Right lobe of liver (tissue), 6 donors: ENCODE measurements at regions not wholly inside any gene's neighbourhood (a gene's known extent, or its start where the extent isn't known, plus 50 kb on each side); places are given as distances from the start of the nearest gene placed in this dataset.

Experiments used
- ATAC-seq, 4 donors: fragments of 200-7000 bp; cut with Tn5 transposase; one replicate each; pipeline ENCODE4 v1.9.1; 2020; ENCODE audit warnings: mild to moderate bottlenecking in 4 of 4, moderate library complexity in 4 of 4
- DNase-seq, 3 donors: peaks; one replicate each; pipeline ENCODE4 v3.0.0-alpha.2; 2020
- H3K27ac ChIP-seq, 3 donors: fragments of 200-600 bp; one replicate each; pipeline ENCODE4 v1.8.0; 2022
- H3K27me3 ChIP-seq, 2 donors: fragments of 200-600 bp; one replicate each; pipeline ENCODE4 v1.8.0; 2022
- H3K36me3 ChIP-seq, 4 donors: fragments of 200-600 bp; sonication (generic) in 1 of 4; one replicate each; pipeline versions ENCODE4 v1.5.1 to v1.8.0; 2017 to 2022; ENCODE audit warnings: control low read depth in 1 of 4
- H3K4me1 ChIP-seq, 4 donors: fragments of 200-600 bp; sonication (generic) in 1 of 4; one replicate each; pipeline versions ENCODE4 v1.5.1 to v1.8.0; 2017 to 2022; ENCODE audit warnings: control low read depth in 1 of 4
- H3K4me3 ChIP-seq, 3 donors: fragments of 200-600 bp; one replicate each; pipeline ENCODE4 v1.8.0; 2022
- H3K9me3 ChIP-seq, 4 donors: fragments of 200-600 bp; sonication (generic) in 1 of 4; one replicate each; pipeline versions ENCODE4 v1.5.1 to v1.8.0; 2017 to 2022; ENCODE audit warnings: control low read depth in 1 of 4
- POLR2A ChIP-seq: fragments of 450-650 bp; IDR thresholded peaks from one replicate; pipeline ENCODE4 v1.6.1; 2017; ENCODE audit warnings: antibody characterized with exemption, mild to moderate bottlenecking
- WGBS: methylation state at CpG from one replicate; pipeline ENCODE4 v1.1.6; 2018; ENCODE audit warnings: low coverage, low lambda C conversion rate; ENCODE audit not compliant: insufficient coverage; ENCODE audit errors: missing lambda C conversion rate; 5-methylcytosine and 5-hydroxymethylcytosine counted together
- intact Hi-C, 2 donors: fragments of 100-400 bp; cut with DNase I; formaldehyde crosslinking; loops; one replicate each; pipeline versions ENCODE4 v1.11.2 to v1.14.1; 2022
- TF ChIP-seq, protein P1 (sequence below), 4 donors: fragments of 200-600 bp in 3 of 4; fragments of 450-650 bp in 1 of 4; IDR thresholded peaks; one replicate each; pipeline versions ENCODE4 v1.5.1 to v1.8.0; 2016 to 2022; ENCODE audit warnings: antibody characterized with exemption in 4 of 4, mild to moderate bottlenecking in 2 of 4
- donor health status: DM: no; HTN: yes; CAD: no.
- donor health status: DM: no; HTN: no; CAD: no.
- donor health status: DM: no; HTN: no; CAD: no.
- donor health status: DM: no; HTN: yes; CAD: no.
- donor health status: DM: no; HTN: yes; CAD: no.

DNA sequence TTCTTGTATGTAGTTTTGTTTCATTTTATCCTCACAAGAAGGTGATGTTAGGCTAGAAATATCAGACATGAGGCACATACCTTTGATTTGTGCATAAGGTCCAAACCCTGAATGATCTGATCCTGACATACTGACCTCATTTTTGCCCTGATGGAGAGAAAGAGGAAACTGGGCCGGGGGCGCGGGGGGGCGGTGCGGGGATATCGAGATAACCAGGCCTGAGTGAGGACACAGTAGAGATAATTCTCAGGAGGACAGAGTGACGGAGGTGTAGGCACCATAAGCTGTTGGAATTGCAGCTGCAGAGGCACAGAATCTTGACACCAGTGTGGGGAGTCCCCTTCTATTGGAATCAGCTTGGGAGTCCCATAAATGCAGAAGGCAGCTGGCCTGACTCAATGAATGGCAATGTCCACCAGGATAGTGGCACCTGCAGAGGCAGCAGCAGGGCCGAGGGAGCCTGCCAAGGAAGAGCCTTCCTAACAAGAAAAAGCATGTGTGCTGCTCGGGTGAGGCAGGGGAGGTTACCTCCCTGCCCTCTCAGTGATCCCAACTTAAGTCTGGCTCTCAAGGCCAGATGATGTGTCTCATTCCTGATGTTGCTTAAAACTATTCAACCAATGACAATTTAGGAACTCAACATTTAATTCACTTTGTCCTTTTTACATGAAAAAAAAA is 234.3 kb upstream of the MSX2 start:
- no peaks in the 10 kb centered on the region for H3K36me3 ChIP-seq
- no peaks in the 10 kb centered on the region for H3K27me3 ChIP-seq
- no peak overlapping the region for H3K4me3 ChIP-seq
- 56% methylated on average over 9 of the region's 9 CpGs for WGBS
- intact Hi-C loops, result no loop called here
- no peaks in the 10 kb centered on the region for H3K9me3 ChIP-seq
- H3K4me1 ChIP-seq, result no peaks in the 10 kb centered on the region
- DNase-seq, result no peak
- no peak overlapping the region for H3K27ac ChIP-seq
- no peak for ATAC-seq
- TF ChIP-seq, protein P1, sequence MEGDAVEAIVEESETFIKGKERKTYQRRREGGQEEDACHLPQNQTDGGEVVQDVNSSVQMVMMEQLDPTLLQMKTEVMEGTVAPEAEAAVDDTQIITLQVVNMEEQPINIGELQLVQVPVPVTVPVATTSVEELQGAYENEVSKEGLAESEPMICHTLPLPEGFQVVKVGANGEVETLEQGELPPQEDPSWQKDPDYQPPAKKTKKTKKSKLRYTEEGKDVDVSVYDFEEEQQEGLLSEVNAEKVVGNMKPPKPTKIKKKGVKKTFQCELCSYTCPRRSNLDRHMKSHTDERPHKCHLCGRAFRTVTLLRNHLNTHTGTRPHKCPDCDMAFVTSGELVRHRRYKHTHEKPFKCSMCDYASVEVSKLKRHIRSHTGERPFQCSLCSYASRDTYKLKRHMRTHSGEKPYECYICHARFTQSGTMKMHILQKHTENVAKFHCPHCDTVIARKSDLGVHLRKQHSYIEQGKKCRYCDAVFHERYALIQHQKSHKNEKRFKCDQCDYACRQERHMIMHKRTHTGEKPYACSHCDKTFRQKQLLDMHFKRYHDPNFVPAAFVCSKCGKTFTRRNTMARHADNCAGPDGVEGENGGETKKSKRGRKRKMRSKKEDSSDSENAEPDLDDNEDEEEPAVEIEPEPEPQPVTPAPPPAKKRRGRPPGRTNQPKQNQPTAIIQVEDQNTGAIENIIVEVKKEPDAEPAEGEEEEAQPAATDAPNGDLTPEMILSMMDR (IDR thresholded peaks at IDR 0.05), result no peak
- TF ChIP-seq POLR2A, result no peak

DNA sequence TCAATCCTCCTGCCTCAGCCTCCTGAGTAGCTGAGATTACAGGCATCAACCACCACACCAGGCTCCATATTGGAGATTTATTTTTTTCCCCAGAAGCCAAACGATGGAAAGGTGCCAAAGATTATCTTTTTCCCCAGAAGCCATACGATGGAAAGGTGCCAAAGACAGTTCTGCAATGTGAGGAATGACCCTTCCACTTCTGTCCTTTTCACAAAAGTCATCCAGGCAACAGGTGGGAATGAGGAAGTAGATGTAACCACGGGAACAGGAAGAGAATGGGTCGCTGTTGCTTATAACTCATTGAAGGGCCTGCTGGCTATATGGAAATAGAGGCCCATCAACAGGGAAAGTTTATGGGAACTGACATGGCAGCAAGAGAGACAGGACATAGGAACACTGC is 233.7 kb upstream of the MSX2 start:
- Histone ChIP-seq H3K27ac (no peak overlapping the region), H3K36me3 (no peaks in the 10 kb centered on the region), H3K27me3 (no peaks in the 10 kb centered on the region), H3K4me1 (no peaks in the 10 kb centered on the region), H3K9me3 (no peaks in the 10 kb centered on the region), H3K4me3 (no peak overlapping the region)
- no peak for DNase-seq
- intact Hi-C loops, result no loop called here
- 32% methylated on average over 4 of the region's 4 CpGs for WGBS
- TF ChIP-seq, protein P1 (IDR thresholded peaks at IDR 0.05), result no peak
- TF ChIP-seq POLR2A, result no peak
- ATAC-seq, result no peak

DNA sequence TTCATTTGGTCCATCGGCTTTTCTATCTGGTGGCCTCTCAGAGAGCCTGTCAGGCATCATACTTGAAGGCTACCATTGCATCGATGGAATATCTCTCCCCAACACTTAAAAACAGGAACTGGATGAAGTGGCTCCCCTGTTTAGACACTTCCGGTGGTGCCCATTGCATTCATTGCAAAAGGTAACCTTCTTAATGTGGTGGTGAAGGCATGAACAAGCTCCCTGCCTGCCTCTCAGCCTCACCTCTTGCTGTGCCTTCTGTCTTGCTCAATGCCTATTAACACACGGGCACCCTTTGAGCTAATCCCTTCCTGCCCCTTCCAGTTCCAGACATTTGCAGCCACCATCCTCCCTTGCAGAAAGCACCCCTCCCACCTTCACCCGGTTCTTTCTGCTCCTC is 233.1 kb upstream of the MSX2 start:
- 42% methylated on average over 4 of the region's 5 CpGs for WGBS

DNA sequence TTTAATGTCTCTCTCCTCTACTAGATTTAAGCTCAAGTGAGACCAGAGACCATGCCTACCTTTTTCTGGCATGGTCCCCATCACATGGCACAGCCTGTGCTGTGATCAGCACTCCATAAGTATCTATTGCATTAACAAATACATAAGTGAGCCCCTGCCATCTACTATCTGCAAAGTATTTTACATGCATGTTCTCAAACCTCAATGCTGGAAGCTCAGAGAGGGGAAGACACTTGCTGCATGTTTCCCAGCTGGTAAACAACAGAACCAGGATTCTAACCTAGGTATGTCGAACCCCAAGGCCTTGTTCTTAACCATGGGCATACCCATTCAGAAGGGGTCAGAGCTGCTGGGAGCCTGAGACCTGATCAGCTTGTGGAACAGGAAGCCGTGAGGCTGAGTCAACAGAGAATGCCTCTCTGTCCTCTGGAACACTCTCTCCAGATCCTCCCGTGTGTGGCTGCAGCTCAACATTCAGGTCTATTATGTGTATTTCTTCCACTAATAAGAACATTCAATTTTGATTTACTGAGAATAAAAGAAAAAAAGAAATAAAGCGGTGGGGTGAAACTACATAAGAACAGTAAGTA is 232.5 kb upstream of the MSX2 start:
- H3K9me3 ChIP-seq, result no peaks in the 10 kb centered on the region
- H3K27ac ChIP-seq, result no peak overlapping the region
- H3K27me3 ChIP-seq, result no peaks in the 10 kb centered on the region
- no peak overlapping the region for H3K4me3 ChIP-seq
- ATAC-seq (no peak), DNase-seq (no peak)
- WGBS, result 34% methylated on average over 4 of the region's 4 CpGs
- H3K4me1 ChIP-seq, result no peaks in the 10 kb centered on the region
- intact Hi-C loops, result no loop called here
- TF ChIP-seq POLR2A, result no peak
- TF ChIP-seq, protein P1 (IDR thresholded peaks at IDR 0.05), result no peak
- no peaks in the 10 kb centered on the region for H3K36me3 ChIP-seq

More for the DNA sequence above, 233.1 kb upstream of the MSX2 start:
- Histone ChIP-seq H3K9me3 (no peaks in the 10 kb centered on the region), H3K27ac (no peak overlapping the region), H3K27me3 (no peaks in the 10 kb centered on the region), H3K4me3 (no peak overlapping the region), H3K4me1 (no peaks in the 10 kb centered on the region), H3K36me3 (no peaks in the 10 kb centered on the region)
- TF ChIP-seq POLR2A, result no peak
- TF ChIP-seq, protein P1 (IDR thresholded peaks at IDR 0.05), result no peak
- intact Hi-C loops, result no loop called here
- no peak for ATAC-seq
- no peak for DNase-seq
